Left lung (tissue), 4 donors: ENCODE measurements at regions not wholly inside any gene's neighbourhood (a gene's known extent, or its start where the extent isn't known, plus 50 kb on each side); places are given as distances from the start of the nearest gene placed in this dataset.

ENCODE experiments used
- ATAC-seq: fragments of 200-7000 bp; cut with Tn5 transposase; one replicate; pipeline ENCODE4 v1.9.1; 2020; ENCODE audit warnings: moderate library complexity
- DNase-seq, 4 donors: peaks; one replicate each; pipeline ENCODE4 v3.0.0-alpha.2; 2013 to 2020
- H3K27ac ChIP-seq, 2 donors: fragments of 200-600 bp; sonication (generic) in 1 of 2; one replicate each; pipeline versions ENCODE4 v1.5.0 to v1.8.0; 2020 to 2021
- H3K27me3 ChIP-seq, 2 donors: fragments of 200-600 bp; sonication (generic) in 1 of 2; one replicate each; pipeline versions ENCODE4 v1.5.0 to v1.8.0; 2020 to 2021
- H3K36me3 ChIP-seq, 2 donors: fragments of 200-600 bp; sonication (generic) in 1 of 2; one replicate each; pipeline versions ENCODE4 v1.5.0 to v1.8.0; 2020 to 2021
- H3K4me1 ChIP-seq, 2 donors: fragments of 200-600 bp; one replicate each; pipeline ENCODE4 v1.8.0; 2021
- H3K4me3 ChIP-seq, 2 donors: fragments of 200-600 bp; sonication (generic) in 1 of 2; one replicate each; pipeline versions ENCODE4 v1.5.0 to v1.8.0; 2020 to 2021; ENCODE audit warnings: mild to moderate bottlenecking in 1 of 2
- H3K9me3 ChIP-seq, 2 donors: fragments of 200-600 bp; sonication (generic) in 1 of 2; one replicate each; pipeline versions ENCODE4 v1.5.0 to v1.8.0; 2020 to 2021
- intact Hi-C, 2 donors: fragments of 100-400 bp; cut with DNase I; formaldehyde crosslinking; loops; one replicate each; pipeline versions ENCODE4 v1.11.2 to v1.14.2; 2022
- TF ChIP-seq, protein P1 (sequence below), 2 donors: fragments of 200-600 bp; sonication (generic) in 1 of 2; IDR thresholded peaks; one replicate each; pipeline versions ENCODE4 v1.5.0 to v1.8.0; 2021; ENCODE audit warnings: antibody characterized with exemption in 2 of 2
- donor health status: DM: no; HTN: yes; CAD: no.
- donor health status: DM: no; HTN: no; CAD: no.

- TF ChIP-seq, protein P1, sequence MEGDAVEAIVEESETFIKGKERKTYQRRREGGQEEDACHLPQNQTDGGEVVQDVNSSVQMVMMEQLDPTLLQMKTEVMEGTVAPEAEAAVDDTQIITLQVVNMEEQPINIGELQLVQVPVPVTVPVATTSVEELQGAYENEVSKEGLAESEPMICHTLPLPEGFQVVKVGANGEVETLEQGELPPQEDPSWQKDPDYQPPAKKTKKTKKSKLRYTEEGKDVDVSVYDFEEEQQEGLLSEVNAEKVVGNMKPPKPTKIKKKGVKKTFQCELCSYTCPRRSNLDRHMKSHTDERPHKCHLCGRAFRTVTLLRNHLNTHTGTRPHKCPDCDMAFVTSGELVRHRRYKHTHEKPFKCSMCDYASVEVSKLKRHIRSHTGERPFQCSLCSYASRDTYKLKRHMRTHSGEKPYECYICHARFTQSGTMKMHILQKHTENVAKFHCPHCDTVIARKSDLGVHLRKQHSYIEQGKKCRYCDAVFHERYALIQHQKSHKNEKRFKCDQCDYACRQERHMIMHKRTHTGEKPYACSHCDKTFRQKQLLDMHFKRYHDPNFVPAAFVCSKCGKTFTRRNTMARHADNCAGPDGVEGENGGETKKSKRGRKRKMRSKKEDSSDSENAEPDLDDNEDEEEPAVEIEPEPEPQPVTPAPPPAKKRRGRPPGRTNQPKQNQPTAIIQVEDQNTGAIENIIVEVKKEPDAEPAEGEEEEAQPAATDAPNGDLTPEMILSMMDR (IDR thresholded peaks at IDR 0.05): no peak
- intact Hi-C loops: no loop called here
These were observed 254.8 kb upstream of the FAM241A start for GRCh38 chr4:111890412-111890811.

DNA sequence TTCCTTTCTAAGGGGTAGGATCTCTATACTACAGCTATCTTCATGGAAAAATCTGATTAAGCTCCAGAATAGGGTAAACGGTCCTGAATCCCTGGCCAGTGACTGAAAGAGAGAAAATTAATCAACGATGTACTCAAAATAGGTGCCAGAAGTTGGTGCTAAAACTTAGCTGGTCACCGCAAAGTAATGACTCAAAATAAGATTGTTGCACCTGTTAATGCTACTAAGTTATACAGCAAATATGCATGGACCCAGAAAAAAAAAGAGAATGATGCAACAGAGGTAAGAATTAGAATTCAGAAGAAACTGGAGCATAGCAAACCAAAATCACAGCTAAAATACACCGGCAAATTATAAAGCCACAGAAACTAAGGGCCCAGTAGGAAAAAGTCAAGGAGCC, 239.7 kb upstream of the FAM241A start:
- intact Hi-C loops: no loop called here
- no peak for ATAC-seq
- H3K4me1 ChIP-seq: no peaks in the 10 kb centered on the region
- no peaks in the 10 kb centered on the region for H3K27me3 ChIP-seq
- TF ChIP-seq, protein P1 (IDR thresholded peaks at IDR 0.05): no peak
- H3K36me3 ChIP-seq: no peaks in the 10 kb centered on the region
- H3K27ac ChIP-seq: no peak overlapping the region
- no peak for DNase-seq
- no peaks in the 10 kb centered on the region for H3K9me3 ChIP-seq
- no peak overlapping the region for H3K4me3 ChIP-seq

More at GRCh38 chr4:111890412-111890811, 254.8 kb upstream of the FAM241A start:
- no peak overlapping the region for H3K4me3 ChIP-seq
- H3K27me3 ChIP-seq: no peaks in the 10 kb centered on the region
- DNase-seq: no peak
- H3K36me3 ChIP-seq: no peaks in the 10 kb centered on the region
- H3K27ac ChIP-seq: no peak overlapping the region
- ATAC-seq: no peak
- H3K9me3 ChIP-seq: peaks cover 0 to 10% of the 10 kb centered on the region in 2 donors
- no peaks in the 10 kb centered on the region for H3K4me1 ChIP-seq

- no peaks in the 10 kb centered on the region for H3K36me3 ChIP-seq
- H3K27me3 ChIP-seq: no peaks in the 10 kb centered on the region
- no peaks in the 10 kb centered on the region for H3K4me1 ChIP-seq
- DNase-seq (no peak), ATAC-seq (no peak)
- TF ChIP-seq, protein P1 (IDR thresholded peaks at IDR 0.05): no peak
- intact Hi-C loops: no loop called here
- no peak overlapping the region for H3K4me3 ChIP-seq
- H3K9me3 ChIP-seq: no peaks in the 10 kb centered on the region
- H3K27ac ChIP-seq: no peak overlapping the region
These were observed 225.6 kb upstream of the FAM241A start for GRCh38 chr4:111919639-111920038.

DNA sequence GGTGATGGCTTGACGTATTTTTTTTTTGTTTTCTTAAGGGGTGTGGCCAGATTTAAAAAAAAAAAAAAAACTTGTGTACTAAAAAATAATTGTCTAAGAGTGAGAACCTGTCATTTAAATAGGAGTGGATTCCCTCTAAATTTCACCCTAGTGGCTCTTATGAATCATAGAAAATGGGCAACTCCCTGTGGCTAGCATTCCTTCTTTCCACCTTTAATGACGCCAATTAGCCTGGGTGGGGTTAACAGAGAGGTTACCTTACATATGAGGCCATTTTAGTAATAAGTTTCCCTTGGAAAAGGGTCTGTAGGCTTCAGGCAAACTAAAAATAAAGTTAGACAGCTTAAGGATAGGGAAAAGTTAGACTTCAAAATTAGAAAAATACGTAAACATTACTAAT, 223.5 kb upstream of the FAM241A start:
- ATAC-seq (no peak), DNase-seq (no peak)
- no peaks in the 10 kb centered on the region for H3K9me3 ChIP-seq
- no peak overlapping the region for H3K4me3 ChIP-seq
- H3K27ac ChIP-seq: no peak overlapping the region
- intact Hi-C loops: no loop called here
- H3K27me3 ChIP-seq: no peaks in the 10 kb centered on the region
- TF ChIP-seq, protein P1 (IDR thresholded peaks at IDR 0.05): no peak
- H3K4me1 ChIP-seq: no peaks in the 10 kb centered on the region
- no peaks in the 10 kb centered on the region for H3K36me3 ChIP-seq

GRCh38 chr4:111923786-111924185, 221.5 kb upstream of the FAM241A start:
- H3K36me3 ChIP-seq: no peaks in the 10 kb centered on the region
- no peak overlapping the region for H3K4me3 ChIP-seq
- no peak overlapping the region for H3K27ac ChIP-seq
- no peak for ATAC-seq
- H3K27me3 ChIP-seq: no peaks in the 10 kb centered on the region
- no peak for DNase-seq
- intact Hi-C loops: no loop called here
- H3K4me1 ChIP-seq: no peaks in the 10 kb centered on the region
- TF ChIP-seq, protein P1 (IDR thresholded peaks at IDR 0.05): no peak
- H3K9me3 ChIP-seq: no peaks in the 10 kb centered on the region
